Right cardiac atrium (tissue), 5 donors: ENCODE measurements at regions not wholly inside any gene's neighbourhood (a gene's known extent, or its start where the extent isn't known, plus 50 kb on each side); places are given as distances from the start of the nearest gene placed in this dataset.

ENCODE experiments used
- ATAC-seq, 2 donors: fragments of 200-7000 bp; cut with Tn5 transposase; one replicate each; pipeline versions ENCODE4 v1.8.0 to v1.9.1; 2020; ENCODE audit warnings: moderate library complexity in 2 of 2, mild to moderate bottlenecking in 1 of 2
- DNase-seq, 3 donors: peaks; one replicate each; pipeline ENCODE4 v3.0.0-alpha.2; 2020
- H3K27ac ChIP-seq: one replicate; pipeline ENCODE4 v1.5.1; 2013; ENCODE audit warnings: mild to moderate bottlenecking, low read length, control low read depth, moderate library complexity
- H3K27me3 ChIP-seq: one replicate; pipeline ENCODE4 v1.6.1; 2013; ENCODE audit not compliant: control insufficient read depth, insufficient read depth
- H3K4me1 ChIP-seq: one replicate; pipeline ENCODE4 v1.6.1; 2013; ENCODE audit warnings: low read length; ENCODE audit not compliant: control insufficient read depth, insufficient read depth
- H3K4me3 ChIP-seq: one replicate; pipeline ENCODE4 v1.5.1; 2013; ENCODE audit warnings: low read length, control low read depth
- H3K9me3 ChIP-seq: one replicate; pipeline ENCODE4 v1.6.1; 2013; ENCODE audit warnings: low read length; ENCODE audit not compliant: control insufficient read depth
- WGBS: extraction: QIAGEN DNeasy Blood & Tissue Kit; methylation state at CpG from one replicate; pipeline ENCODE4 v1.1.7; 2013; 5-methylcytosine and 5-hydroxymethylcytosine counted together
- intact Hi-C, 4 donors: fragments of 100-400 bp; cut with DNase I; formaldehyde crosslinking; loops; one replicate each; pipeline versions ENCODE4 v1.11.0 to v1.14.0; 2022 to 2023
- donor health status: healthy with polysubstance abuse.
- donor health status: DM: no; HTN: yes; CAD: no.
- donor health status: DM: no; HTN: no; CAD: no.
- donor health status: DM: no; HTN: yes; CAD: no; lungs with severe emphysema.
- donor health status: DM: yes; HTN: yes; CAD: no.

DNA sequence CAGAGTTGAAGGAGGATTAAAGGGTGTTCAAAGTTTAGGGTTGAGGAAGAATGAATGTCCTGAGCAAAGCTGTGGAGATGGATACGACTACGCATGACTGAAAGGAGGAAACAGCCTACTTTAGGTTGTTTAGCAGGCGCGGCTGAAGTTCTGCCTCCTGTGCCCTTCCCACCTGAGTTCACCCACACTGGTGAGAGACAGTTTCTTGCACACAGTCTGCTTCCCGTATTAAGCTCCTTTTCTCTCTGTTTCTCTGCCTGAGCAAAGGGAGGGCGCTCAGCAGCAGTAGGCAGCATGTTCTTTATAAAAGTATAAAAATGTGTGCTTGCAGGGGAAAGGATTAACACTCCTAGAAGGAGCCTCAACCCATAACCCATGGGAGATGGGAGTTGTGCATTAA is 224.0 kb upstream of the SMARCA2 start:
- intact Hi-C loops = no loop called here
- no peak for ATAC-seq
- WGBS = 92% methylated on average over 6 of the region's 6 CpGs

DNA sequence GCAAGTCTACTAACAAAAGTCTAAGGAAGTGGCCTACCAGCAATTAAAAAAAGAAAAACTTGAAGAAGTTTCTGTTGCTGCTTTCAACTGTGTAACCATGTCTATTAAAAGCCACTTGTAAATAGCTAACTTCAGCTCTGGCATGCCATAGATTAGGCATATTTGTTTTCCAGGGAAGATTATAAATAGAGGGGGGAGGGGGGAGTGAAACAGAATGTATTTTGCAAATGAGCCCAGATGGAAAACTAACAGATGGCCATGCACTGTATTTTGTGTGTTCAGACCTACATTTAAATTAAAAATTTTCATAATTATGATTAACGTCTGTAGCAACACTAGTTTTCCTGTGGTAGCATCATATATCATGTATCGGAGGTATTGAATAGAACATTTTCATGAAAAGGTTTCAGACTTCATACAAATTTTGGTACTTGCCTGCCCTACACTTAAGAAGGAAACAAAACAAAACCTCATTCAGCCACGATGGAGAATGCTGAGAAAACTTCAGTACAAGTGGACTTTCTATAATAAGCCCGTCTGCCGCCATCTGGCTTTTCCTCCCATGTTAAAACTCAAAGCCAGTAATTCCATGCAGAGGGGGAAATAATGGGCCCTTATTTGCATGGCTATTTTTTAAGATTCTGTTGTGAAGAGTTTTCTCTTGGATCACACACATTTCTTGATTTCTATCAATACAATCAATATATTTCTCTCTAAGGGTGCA is 220.4 kb upstream of the SMARCA2 start:
- H3K4me1 ChIP-seq = no peaks in the 10 kb centered on the region
- H3K27me3 ChIP-seq = no peaks in the 10 kb centered on the region
- WGBS = 78% methylated on average over 5 of the region's 5 CpGs
- intact Hi-C loops = no loop called here
- H3K27ac ChIP-seq = no peak overlapping the region
- ATAC-seq (no peak), DNase-seq (no peak)
- no peak overlapping the region for H3K4me3 ChIP-seq
- no peaks in the 10 kb centered on the region for H3K9me3 ChIP-seq

More for the DNA sequence above, 224.0 kb upstream of the SMARCA2 start:
- Histone ChIP-seq H3K9me3 (no peaks in the 10 kb centered on the region), H3K4me1 (no peaks in the 10 kb centered on the region), H3K27me3 (no peaks in the 10 kb centered on the region), H3K27ac (no peak overlapping the region), H3K4me3 (no peak overlapping the region)
- no peak for DNase-seq

DNA sequence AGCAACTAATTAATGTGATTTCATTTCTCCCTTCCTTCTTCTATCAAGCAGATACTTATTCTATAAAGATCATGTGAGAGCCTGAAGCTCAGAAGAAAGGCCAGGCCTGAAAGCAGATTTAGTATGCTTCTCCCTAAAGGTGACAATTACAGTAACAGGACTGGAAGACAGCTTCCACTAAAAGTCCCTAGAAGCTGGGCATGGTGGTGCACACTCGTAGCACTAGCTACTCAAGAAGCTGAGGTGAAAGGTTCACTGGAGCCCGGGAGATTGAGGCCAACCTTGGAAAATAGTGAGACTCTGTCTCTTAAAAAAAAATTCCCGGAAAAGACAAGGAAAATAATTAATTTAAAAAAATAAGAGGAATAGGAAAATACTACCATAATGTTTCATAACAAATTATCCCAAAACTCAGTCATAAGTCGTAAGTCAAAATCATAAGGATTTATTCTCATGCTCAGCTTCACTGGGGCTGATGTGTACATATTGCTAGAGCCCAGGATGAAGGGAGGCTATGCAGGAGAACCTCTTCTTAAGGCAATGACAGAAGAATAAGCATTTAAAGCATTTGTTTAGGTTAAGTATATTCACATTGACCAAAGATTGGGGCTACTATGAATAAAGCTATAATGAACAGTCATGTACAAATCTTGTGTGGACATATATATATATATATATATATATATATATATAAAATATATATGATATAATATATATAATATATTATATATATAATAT is 210.8 kb upstream of the SMARCA2 start:
- H3K27ac ChIP-seq = no peak overlapping the region
- ATAC-seq (no peak), DNase-seq (no peak)
- intact Hi-C loops = no loop called here
- H3K27me3 ChIP-seq = no peaks in the 10 kb centered on the region
- no peaks in the 10 kb centered on the region for H3K4me1 ChIP-seq
- no peaks in the 10 kb centered on the region for H3K9me3 ChIP-seq
- no peak overlapping the region for H3K4me3 ChIP-seq
- WGBS = 89% methylated on average over 4 of the region's 4 CpGs

DNA sequence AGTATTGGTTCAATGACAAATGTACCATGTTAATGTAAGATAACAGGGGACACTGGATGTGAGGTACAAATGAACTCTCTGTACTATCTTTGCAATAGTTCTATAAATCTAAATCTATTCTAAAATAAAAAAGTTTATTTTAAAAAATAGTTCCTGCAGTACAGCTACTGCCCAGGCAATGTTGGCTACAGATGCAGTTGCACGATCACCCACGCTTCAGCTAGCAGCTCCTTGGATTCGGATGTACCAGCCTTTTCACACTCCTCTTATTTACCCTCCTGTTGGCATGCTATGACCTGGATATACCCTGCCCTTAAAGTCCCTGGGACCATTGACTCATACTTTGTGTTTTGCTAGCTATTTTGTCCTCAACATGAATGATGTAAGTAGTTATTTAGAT is 185.4 kb upstream of the SMARCA2 start:
- no peaks in the 10 kb centered on the region for H3K9me3 ChIP-seq
- WGBS = 88% methylated on average over 3 of the region's 3 CpGs
- intact Hi-C loops = no loop called here
- H3K4me1 ChIP-seq = no peaks in the 10 kb centered on the region
- no peaks in the 10 kb centered on the region for H3K27me3 ChIP-seq
- no peak overlapping the region for H3K27ac ChIP-seq
- DNase-seq = no peak
- ATAC-seq = no peak
- H3K4me3 ChIP-seq = no peak overlapping the region

DNA sequence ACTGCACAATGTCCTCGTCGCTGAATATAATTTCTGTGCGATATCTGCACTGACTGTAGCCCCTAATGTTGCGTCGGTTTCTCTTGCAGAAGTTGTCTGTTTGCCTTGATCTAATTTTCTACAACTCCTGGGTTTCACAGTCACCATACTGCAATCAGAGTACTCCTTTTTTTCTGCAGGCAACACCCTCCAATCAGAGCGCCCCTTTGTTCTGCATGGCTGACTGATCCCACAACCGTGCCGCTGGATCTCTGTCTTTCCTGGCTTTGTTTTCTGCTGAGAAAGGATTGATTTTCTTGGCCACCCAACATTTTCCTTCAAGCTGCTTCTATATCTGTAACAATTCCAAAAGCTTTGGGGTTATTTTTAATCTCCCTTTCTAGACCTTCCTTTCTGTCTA is 182.2 kb upstream of the SMARCA2 start:
- Histone ChIP-seq H3K4me1 (no peaks in the 10 kb centered on the region), H3K27me3 (no peaks in the 10 kb centered on the region), H3K9me3 (no peaks in the 10 kb centered on the region), H3K27ac (no peak overlapping the region), H3K4me3 (no peak overlapping the region)
- no peak for DNase-seq
- intact Hi-C loops = no loop called here
- WGBS = 76% methylated on average over 8 of the region's 8 CpGs
- ATAC-seq = no peak

DNA sequence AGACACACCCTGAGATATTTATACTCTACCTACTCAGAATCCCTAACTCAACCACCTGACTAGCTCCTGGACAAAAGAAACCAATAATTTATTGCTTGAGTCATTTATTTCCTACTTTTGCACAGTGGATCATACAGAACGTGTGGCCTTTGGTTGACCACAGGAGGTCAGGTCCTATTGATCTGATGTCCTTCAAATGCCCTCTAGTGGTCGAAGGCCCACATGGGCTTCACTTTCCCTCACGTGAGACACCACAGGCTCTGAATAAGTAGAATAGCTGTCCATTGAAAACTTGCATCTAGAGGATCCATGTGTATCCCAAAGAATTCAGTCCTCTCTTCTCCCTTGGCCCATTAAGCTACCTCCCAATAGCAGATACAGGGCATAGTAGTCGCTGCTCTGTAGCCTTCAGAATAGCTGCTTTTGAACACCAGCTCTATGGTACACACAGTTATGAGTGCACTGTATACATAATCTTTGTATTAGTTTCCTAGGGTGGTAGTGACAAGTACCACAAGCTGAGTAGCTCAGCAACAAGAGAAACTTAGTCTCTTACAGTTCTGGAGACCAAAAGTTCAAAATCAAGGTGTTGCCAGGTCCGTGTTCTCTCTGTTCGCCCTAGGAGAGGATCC is 177.6 kb upstream of the SMARCA2 start:
- Histone ChIP-seq H3K27me3 (no peaks in the 10 kb centered on the region), H3K27ac (no peak overlapping the region), H3K4me1 (no peaks in the 10 kb centered on the region), H3K4me3 (no peak overlapping the region), H3K9me3 (no peaks in the 10 kb centered on the region)
- DNase-seq (peak in 1 of 3 donors; percentile 55), ATAC-seq (no peak)
- 41% methylated on average over 6 of the region's 6 CpGs for WGBS
- intact Hi-C loops = no loop called here

DNA sequence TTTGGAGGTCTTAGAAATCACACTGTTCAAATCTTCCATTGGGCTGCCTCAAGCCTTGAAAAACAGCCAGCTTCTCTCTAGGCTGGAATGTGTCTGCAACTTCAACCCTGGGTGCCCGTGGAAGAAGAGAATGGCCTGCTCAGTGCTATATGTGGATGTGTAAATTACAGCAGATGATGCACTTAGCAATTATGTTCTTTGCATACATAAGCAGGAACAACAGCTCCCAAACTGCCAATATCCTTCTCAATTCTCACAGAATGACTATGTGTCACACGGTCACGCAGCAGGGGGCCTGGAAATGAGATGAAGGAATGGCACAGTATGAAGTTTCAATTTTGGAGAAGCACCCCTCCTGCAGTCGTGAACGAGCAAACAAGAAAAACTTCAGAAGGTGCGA is 175.2 kb upstream of the SMARCA2 start:
- no peak for DNase-seq
- no peak for ATAC-seq
- Histone ChIP-seq H3K9me3 (no peaks in the 10 kb centered on the region), H3K4me3 (no peak overlapping the region), H3K27ac (no peak overlapping the region), H3K4me1 (no peaks in the 10 kb centered on the region), H3K27me3 (no peaks in the 10 kb centered on the region)
- intact Hi-C loops = no loop called here
- 62% methylated on average over 6 of the region's 6 CpGs for WGBS

DNA sequence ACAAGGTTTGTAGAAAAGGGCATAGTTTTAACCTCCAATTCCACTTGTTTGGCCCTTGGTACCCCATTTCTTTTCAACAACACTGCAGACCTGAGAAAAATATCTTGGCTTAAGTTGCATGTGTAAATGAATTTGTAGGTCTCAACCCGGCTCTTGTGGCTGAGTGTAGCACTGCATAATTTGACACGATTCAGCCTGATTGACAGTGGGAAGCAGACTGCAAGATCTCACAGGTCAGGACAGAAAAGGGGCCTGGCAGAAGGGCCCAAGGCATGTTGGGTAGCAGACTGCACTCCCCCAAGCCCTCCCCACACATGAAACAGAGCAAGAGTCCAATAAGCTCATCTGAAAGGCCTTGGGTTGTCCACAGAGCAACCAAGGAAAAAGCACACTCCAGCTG is 169.7 kb upstream of the SMARCA2 start:
- intact Hi-C loops = no loop called here
- no peaks in the 10 kb centered on the region for H3K27me3 ChIP-seq
- DNase-seq (no peak), ATAC-seq (no peak)
- 26% methylated on average over 2 of the region's 2 CpGs for WGBS
- no peaks in the 10 kb centered on the region for H3K4me1 ChIP-seq
- H3K4me3 ChIP-seq = no peak overlapping the region
- H3K27ac ChIP-seq = no peak overlapping the region
- H3K9me3 ChIP-seq = no peaks in the 10 kb centered on the region

DNA sequence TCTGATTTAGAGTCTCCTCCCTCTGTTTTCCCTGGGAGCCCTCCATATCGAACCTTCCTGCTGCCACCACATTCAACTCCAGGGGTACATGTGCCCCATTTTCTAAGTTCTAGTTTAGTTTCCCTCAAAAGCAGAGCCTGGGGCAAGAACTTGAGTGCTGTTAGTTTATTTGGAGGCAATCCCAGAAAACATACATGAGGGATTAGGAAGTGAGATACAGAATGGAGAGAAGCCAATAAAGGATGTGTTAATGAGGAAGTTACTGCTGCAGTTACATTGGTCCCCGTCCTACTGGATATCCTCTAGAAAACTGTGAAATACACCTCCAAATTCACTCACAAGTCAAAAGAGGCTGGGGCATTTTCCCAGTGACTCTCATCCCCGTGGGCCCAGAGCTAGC is 159.4 kb upstream of the SMARCA2 start:
- intact Hi-C loops = no loop called here
- no peaks in the 10 kb centered on the region for H3K27me3 ChIP-seq
- whole genome bisulfite sequencing = 39% methylated on average over 3 of the region's 3 CpGs
- H3K4me1 ChIP-seq = no peaks in the 10 kb centered on the region
- no peak for DNase-seq
- ATAC-seq = no peak
- H3K27ac ChIP-seq = no peak overlapping the region
- no peak overlapping the region for H3K4me3 ChIP-seq
- no peaks in the 10 kb centered on the region for H3K9me3 ChIP-seq

DNA sequence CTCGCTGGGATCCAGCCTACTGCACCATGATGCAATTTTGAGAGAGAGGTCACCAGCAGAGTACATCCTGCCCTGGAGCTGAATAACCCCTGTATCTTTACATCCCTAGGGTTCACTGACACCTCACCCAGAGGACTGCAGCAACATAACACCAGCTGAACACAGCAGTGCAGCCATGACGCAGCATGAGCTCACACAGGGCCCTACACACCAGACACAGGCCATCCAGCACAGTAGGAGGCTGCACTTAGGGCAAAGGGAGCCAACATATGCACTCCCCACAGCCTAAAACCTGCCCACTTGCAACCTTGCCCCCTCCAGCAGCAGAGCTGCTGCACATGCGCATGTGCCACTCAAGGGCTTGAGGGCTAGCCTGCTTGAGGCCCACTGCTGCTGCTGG is 157.3 kb upstream of the SMARCA2 start:
- H3K27ac ChIP-seq = no peak overlapping the region
- ATAC-seq = peak in 1 of 2 donors; percentile 26
- whole genome bisulfite sequencing = 70% methylated on average over 3 of the region's 3 CpGs
- intact Hi-C loops = no loop called here
- no peaks in the 10 kb centered on the region for H3K4me1 ChIP-seq
- no peak overlapping the region for H3K4me3 ChIP-seq
- no peaks in the 10 kb centered on the region for H3K9me3 ChIP-seq
- H3K27me3 ChIP-seq = no peaks in the 10 kb centered on the region
- no peak for DNase-seq

DNA sequence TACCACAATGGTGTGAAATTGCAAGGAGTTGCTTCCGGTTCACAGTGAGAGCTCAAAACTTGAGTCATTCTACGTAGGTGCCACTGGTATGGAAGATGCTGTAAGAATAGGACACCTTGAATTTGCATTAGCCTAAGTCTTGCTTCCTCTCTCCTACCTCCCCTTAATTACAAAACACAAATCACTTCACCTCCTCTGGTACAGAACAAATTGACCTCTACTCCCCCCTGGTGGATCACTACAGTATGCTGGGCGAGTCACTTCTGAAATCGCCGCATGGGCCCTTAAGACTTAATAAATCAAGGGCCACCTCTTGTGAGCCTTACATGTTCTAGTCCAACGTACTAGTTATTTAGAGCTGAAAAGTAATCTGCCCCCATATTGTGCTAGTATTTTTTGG is 145.3 kb upstream of the SMARCA2 start:
- Histone ChIP-seq H3K9me3 (no peaks in the 10 kb centered on the region), H3K4me1 (no peaks in the 10 kb centered on the region), H3K4me3 (no peak overlapping the region), H3K27me3 (no peaks in the 10 kb centered on the region), H3K27ac (no peak overlapping the region)
- intact Hi-C loops = no loop called here
- ATAC-seq (no peak), DNase-seq (no peak)
- 52% methylated on average over 6 of the region's 6 CpGs for WGBS
